ENCODE measurements at regions not wholly inside any gene's neighbourhood (a gene's known extent, or its start where the extent isn't known, plus 50 kb on each side); places are given as distances from the start of the nearest gene placed in this dataset.

- Histone ChIP-seq H3K23ac (ENCODE audit: insufficient read length) (no peak overlapping the region), H3K36me3 (ENCODE audit: control insufficient read depth in 2 of 4, insufficient read depth in 4 of 4, low read length in 3 of 4) (no peaks in the 10 kb centered on the region; a peak in 1 of 8 replicates), H3K4me1 (replicated peaks in 1 of 4; ENCODE audit: control insufficient read depth in 3 of 4, insufficient read depth in 4 of 4, low read length in 3 of 4) (no peaks in the 10 kb centered on the region), H3K56ac (replicated peaks; ENCODE audit: insufficient read length, low read depth, low read length) (no peak overlapping the region), H2BK120ac (replicated peaks; ENCODE audit: low read depth, low read length) (no peak overlapping the region), H3K14ac (ENCODE audit: insufficient read length) (no peak overlapping the region), H4K91ac (replicated peaks; ENCODE audit: insufficient read length, low read length) (no peak overlapping the region), H2BK5ac (ENCODE audit: low read depth, low read length) (no peak overlapping the region), H3K79me1 (ENCODE audit: low read depth, low read length) (no peaks in the 10 kb centered on the region), H2AFZ (ENCODE audit: low read length) (no peak overlapping the region), H3K9me3 (ENCODE audit: insufficient read depth in 2 of 2, low read depth in 1 of 2, low read length in 1 of 2) (no peaks in the 10 kb centered on the region), H3K4ac (replicated peaks; ENCODE audit: insufficient read length, low read depth, low read length) (no peak overlapping the region), H3K18ac (ENCODE audit: extremely low read depth, low read length) (no peak overlapping the region), H3K23me2 (ENCODE audit: low read depth, low read length) (no peaks in the 10 kb centered on the region), H4K20me1 (replicated peaks in 1 of 2; ENCODE audit: control insufficient read depth in 1 of 2, insufficient read depth in 2 of 2, low read length in 2 of 2) (no peaks in the 10 kb centered on the region), H2BK15ac (ENCODE audit: low read length) (no peak overlapping the region), H3K27me3 (replicated peaks in 1 of 4; ENCODE audit: control insufficient read depth in 3 of 4, extremely low read depth in 1 of 4, insufficient read depth in 3 of 4, low read length in 3 of 4) (no peaks in the 10 kb centered on the region), H3K79me2 (ENCODE audit: control insufficient read depth in 1 of 2, insufficient read depth in 2 of 2, low read length in 2 of 2) (no peaks in the 10 kb centered on the region), H3K27ac (ENCODE audit: low read depth, low read length) (no peak overlapping the region), H4K8ac (ENCODE audit: extremely low read depth, insufficient read depth, low read length) (no peak overlapping the region), H4K5ac (ENCODE audit: insufficient read length, low read depth, low read length) (no peak overlapping the region), H3K4me2 (ENCODE audit: insufficient read depth in 1 of 2, low read depth in 2 of 2, low read length in 2 of 2) (no peak overlapping the region), H3K9ac (replicated peaks in 1 of 4; ENCODE audit: extremely low read depth in 1 of 4, low read depth in 3 of 4, low read length in 3 of 4) (no peak overlapping the region), H2AK5ac (ENCODE audit: low read depth, low read length) (no peak overlapping the region), H2BK20ac (ENCODE audit: low read length) (no peak overlapping the region), H3K4me3 (ENCODE audit: extremely low read depth in 1 of 4, insufficient read depth in 2 of 4, low read depth in 3 of 4, low read length in 4 of 4) (no peak overlapping the region), H2BK12ac (ENCODE audit: low read depth, low read length) (no peak overlapping the region)
- ChIA-PET POLR2A (ENCODE audit: partially characterized antibody) (no interaction called here), CTCF (ENCODE audit: partially characterized antibody) (interaction anchor here (0.8 to 1.3 kb wide), 4 partner anchors 8 to 1616 kb away, joined by 3 to 4 read pairs (median 3); no protein-coding TSS in a partner anchor)
- no peak for TF ChIP-seq EP300 (IDR thresholded peaks at IDR 0.05; ENCODE audit: borderline replicate concordance in 1 of 2, low read depth in 2 of 2, low read length in 2 of 2)
- TF ChIP-seq SP2 (IDR thresholded peaks at IDR 0.05; ENCODE audit: low read length), result no peak
- TF ChIP-seq SIX5 (IDR thresholded peaks at IDR 0.05; ENCODE audit: low read depth, low read length), result no peak
- no peak for TF ChIP-seq TCF12 (IDR thresholded peaks at IDR 0.05; ENCODE audit: low read depth, low read length)
- TF ChIP-seq BACH1 (IDR thresholded peaks at IDR 0.05; ENCODE audit: low read length), result no peak
- no peak for TF ChIP-seq CREB1 (IDR thresholded peaks at IDR 0.05)
- TF ChIP-seq CBX5 (IDR thresholded peaks at IDR 0.05; ENCODE audit: low read depth, low read length), result no peak
- TF ChIP-seq GABPA (IDR thresholded peaks at IDR 0.05; ENCODE audit: borderline replicate concordance, insufficient read depth, low read length), result no peak
- TF ChIP-seq CTBP2 (IDR thresholded peaks at IDR 0.05; ENCODE audit: borderline replicate concordance, insufficient read depth, insufficient read length, low read length), result no peak
- no peak for DNase-seq (ENCODE audit: low read depth in 1 of 2, low spot score in 2 of 2)
- no peak for FAIRE-seq
- WGBS, 2 experiments (ENCODE audit: extremely low coverage in 1 of 2, insufficient coverage in 1 of 2, insufficient read length in 1 of 2, insufficient replicate concordance in 2 of 2, low coverage in 1 of 2, low lambda C conversion rate in 2 of 2, missing lambda C conversion rate in 1 of 2), result 92% methylated on average over 12 of the region's 12 CpGs; no CpG with 5 or more reads in 1 of the 2 experiments
Observed at GRCh38 chr7:69149804-69150782, 448.2 kb upstream of the AUTS2 start.

Measured in H1 (cell line).